OCI-LY3 (cell line): ENCODE measurements at regions not wholly inside any gene's neighbourhood (a gene's known extent, or its start where the extent isn't known, plus 50 kb on each side); places are given as distances from the start of the nearest gene placed in this dataset.

Experiments used
- EZH2phosphoT487 ChIP-seq: fragments of 200-600 bp; shearing (Covaris generic); IDR thresholded peaks from 2 replicates; pipeline ENCODE4 v1.6.1; 2018; ENCODE audit warnings: antibody characterized with exemption, mixed run types, low read depth
- TF ChIP-seq, protein P1 (sequence below): fragments of 200-600, 300-600 bp; sonication (generic); IDR thresholded peaks from 2 replicates; pipeline ENCODE4 v1.5.1; 2014; ENCODE audit warnings: antibody characterized with exemption, low read length, low read depth

DNA sequence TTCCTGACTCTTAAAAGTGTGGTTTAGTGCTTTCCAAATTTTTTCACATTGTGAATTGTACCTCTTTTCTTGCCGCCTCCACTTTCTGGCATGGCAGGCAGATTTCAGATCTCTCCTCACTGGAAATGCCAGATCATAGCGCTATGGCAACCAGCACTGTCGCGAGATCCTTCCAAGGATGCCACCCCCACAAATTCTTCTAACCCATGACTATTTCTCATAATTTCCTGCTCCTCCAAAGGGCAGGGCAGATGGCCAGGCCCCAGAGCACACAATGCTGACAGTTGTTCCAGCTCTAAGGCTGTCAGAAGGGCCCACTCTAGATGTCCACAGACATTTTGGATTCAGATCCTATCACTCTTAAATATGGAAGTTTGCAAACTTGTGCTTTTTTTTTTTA is 446.2 kb upstream of the RIOK2 start:
- TF ChIP-seq, protein P1, sequence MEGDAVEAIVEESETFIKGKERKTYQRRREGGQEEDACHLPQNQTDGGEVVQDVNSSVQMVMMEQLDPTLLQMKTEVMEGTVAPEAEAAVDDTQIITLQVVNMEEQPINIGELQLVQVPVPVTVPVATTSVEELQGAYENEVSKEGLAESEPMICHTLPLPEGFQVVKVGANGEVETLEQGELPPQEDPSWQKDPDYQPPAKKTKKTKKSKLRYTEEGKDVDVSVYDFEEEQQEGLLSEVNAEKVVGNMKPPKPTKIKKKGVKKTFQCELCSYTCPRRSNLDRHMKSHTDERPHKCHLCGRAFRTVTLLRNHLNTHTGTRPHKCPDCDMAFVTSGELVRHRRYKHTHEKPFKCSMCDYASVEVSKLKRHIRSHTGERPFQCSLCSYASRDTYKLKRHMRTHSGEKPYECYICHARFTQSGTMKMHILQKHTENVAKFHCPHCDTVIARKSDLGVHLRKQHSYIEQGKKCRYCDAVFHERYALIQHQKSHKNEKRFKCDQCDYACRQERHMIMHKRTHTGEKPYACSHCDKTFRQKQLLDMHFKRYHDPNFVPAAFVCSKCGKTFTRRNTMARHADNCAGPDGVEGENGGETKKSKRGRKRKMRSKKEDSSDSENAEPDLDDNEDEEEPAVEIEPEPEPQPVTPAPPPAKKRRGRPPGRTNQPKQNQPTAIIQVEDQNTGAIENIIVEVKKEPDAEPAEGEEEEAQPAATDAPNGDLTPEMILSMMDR, result no peak
- no peak for TF ChIP-seq EZH2phosphoT487
